GM19397 (cell line): ENCODE measurements at regions not wholly inside any gene's neighbourhood (a gene's known extent, or its start where the extent isn't known, plus 50 kb on each side); places are given as distances from the start of the nearest gene placed in this dataset.

Source experiments
- ATAC-seq: cut with Tn5 transposase; IDR thresholded peaks from one replicate; pipeline ENCODE4 v1.9.1; 2021; ENCODE audit warnings: mild to moderate bottlenecking, moderate library complexity; ENCODE audit not compliant: unreplicated experiment

- ATAC-seq, result no peak
These were observed 310.6 kb downstream of the TFEC start for GRCh38 chr7:115719963-115720362.

DNA sequence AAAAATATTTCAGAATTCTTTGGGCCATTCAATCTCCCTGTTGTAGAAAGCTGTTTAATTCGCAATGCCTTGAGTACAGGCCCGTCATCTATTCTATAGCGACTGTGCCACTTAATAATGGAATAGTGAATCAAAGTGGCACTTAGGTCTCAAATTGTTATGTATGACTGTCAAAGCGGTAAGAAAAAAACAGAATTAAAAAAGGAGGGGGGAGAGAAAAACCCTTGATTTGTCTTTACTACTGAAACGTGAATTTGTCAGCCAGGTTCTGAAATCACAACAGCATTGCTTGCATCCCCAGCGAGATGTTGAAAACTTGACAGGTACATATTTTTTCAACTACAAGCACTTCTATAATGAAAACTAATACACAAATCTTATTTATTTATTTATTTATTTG lies 320.9 kb downstream of the TFEC start:
- no peak for ATAC-seq

DNA sequence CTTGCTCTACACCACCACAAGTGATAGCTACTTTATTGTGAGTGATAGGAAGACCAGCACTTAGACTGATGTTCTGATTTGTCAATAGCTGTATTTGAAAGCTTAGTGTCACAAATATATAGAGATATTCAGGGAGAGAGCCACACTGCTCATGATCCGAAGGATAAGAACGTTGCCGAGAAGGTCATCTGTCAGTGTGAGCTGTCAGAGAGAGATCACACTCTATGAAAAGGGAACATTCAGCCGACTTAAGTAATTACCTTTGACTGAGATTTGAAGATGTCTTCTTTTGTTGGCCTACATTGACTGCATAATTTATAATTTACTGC lies 322.6 kb downstream of the TFEC start:
- no peak for ATAC-seq

DNA sequence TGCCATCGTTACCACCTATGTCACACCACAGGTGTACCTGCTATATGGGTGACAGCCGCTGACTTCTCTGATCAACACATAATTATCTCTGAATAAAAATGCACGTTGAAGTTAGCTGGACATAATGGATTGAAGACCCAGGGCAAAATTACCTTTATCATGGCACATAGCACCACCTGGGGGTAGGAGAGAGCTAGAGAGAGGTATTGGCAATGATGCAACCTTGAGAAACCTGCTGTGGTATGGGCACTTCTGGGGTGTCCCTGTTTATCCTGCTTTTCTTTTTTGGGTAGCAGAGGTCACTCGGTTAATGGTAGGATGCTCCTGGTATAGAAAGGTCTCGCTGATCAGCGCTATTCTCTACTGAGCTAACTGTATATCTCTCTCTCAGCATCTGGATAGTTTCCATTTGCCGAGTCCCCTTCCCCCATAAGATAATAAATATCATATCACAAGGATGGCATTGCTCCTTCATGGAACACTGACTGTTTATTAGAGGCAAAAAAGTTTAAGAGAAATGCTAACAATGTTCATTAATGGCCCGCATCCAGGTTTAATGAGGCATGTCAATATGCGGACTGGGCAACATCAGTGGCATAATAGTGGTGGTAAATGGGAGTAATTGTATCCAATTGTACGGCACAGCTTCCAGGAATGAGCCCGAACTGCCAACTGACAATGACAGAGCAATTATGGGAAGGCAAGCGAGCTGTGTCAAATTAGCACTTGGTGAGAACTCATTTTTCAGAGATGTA lies 323.1 kb downstream of the TFEC start:
- ATAC-seq, result no peak

DNA sequence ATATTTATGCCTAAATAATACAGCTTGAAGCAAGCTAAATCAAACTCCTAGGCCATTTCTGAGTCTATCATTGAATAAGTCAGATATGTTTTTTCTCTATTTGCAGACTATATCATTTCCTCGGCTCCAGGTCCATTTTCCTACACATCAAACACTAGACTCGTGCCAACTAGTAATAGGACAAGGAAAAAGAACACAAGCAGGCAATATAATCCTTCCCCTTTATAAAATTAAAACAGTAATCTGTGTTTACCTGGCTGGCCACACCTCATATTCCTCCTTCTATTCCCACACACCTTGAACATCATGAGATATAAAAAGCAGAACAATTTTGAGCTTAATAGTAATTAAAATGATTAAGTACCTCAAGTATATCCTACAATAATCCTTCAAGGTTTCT lies 325.7 kb downstream of the TFEC start:
- ATAC-seq, result no peak

DNA sequence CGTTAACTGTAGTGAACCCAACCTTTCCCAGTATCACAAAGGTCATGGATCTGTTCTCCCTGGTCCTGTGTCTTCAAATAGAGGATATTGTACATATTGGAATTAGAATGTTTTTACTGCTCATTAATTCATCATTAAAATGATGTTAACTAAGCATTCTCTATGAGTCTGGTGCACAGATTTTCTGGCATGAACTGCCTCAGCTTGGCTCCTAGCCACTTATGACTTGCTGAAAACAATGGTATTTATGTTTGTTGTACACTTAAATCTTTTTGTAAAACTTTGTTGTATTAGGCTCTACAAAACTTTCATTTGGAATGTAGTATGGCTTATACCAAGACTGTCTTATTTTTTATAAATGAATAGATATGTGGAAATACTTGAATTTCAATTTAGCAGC lies 329.4 kb downstream of the TFEC start:
- no peak for ATAC-seq

- ATAC-seq, result no peak
These were observed 336.1 kb downstream of the TFEC start for GRCh38 chr7:115694424-115694823.

DNA sequence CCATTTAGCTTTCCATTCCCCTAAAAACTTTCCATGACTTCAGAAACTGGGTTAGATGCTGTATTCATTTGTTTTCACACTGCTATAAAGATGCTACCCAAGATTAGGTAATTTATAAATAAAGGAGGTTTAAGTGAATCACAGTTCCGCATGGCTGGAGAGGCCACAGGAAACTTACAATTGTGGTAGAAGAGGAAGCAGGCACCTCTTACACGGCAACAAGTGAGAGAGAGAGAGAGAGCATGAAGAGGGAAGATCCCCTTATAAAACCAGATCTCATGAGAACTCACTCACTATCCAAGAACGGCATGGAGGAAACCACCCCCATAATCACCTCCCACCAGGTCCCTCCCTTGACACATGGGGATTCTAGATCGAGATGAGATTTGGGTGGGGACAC lies 336.8 kb downstream of the TFEC start:
- ATAC-seq, result peak; percentile 56

GRCh38 chr7:115689941-115690340 lies 340.6 kb downstream of the TFEC start:
- ATAC-seq, result no peak

DNA sequence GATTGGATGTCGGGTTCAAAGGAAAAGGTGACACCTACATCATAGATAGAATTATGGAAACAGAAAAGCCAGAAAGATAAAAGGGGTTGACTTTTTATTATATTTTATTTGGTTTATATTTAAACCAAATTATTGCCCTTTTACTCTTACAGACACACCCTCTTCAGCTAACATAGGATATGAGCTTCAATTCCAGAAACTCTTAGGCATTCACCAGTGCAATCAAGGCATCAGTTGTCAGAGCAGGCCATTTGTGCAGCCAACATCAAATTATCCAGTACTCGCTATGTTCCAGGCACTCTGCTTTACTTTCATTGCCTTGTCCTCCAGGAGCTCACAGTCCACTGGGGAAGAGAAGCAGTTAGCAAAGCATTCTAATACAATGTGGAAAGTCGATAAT lies 347.5 kb downstream of the TFEC start:
- ATAC-seq, result no peak

- ATAC-seq, result no peak
These were observed 348.1 kb downstream of the TFEC start for GRCh38 chr7:115682507-115682906.

GRCh38 chr7:115680921-115681320 lies 349.6 kb downstream of the TFEC start:
- ATAC-seq, result no peak

- peak; percentile 55 for ATAC-seq
These were observed 350.6 kb downstream of the TFEC start for GRCh38 chr7:115679976-115680375.

GRCh38 chr7:115679423-115679822 lies 351.1 kb downstream of the TFEC start:
- ATAC-seq, result no peak

DNA sequence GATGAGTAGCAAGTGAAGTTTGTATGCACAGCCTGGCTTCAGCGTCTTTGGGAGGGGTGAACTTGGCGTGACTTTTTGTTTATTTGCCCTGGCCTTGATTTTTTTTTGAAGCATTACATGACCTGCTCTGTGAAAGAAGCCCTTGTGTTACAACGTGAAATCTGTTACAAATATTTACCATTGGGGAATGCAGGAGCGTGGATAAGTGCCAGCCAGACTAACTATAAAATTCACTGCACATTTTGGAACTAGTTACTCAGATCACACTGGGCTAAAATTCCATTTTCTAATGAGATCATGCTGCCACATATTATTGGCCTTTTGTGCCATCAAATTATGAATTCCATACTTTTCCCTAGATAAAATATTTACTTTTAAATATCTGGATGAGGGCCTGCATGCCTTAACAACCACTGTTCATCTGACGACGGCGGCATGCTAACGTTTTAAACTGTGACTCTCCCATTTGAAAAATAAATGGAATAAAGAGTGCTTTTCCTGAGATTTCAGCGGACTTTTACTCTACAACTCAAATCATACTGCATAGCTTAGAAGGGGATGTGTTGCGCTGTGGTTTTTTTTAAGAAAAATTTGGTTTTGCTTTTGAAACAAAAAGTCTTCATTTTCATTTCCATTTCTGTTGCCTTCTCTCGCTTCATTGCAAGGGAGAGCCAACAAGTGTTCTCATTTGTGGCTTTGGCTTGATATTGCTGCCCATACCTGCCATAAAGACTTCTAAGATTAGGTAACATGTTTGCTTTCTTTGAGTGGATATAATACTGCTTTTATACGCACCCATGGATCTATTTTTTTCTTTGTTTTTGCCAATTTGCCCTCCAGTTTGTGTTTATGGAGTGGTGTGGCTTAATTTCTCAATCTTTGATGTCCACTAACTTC lies 352.2 kb downstream of the TFEC start:
- no peak for ATAC-seq

GRCh38 chr7:115676707-115677106 lies 353.9 kb downstream of the TFEC start:
- ATAC-seq, result no peak

DNA sequence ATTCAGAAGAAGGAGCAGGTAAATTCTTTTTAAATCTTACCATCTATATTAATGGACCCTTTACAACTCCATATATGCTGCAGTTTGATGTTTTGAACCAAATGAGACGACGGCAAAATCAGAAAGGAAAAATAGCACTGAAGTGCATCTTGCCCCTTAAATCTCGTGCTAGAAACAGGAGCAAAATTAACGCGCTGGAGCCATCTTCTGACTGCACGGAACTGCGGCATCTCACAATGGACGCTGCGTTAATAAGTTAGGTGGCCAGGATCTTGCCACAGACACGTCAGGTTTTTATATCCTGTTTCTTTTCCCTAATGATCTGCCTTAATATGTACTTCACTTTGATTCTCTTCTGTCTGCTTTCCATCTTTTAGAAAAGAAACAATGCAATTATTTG lies 354.5 kb downstream of the TFEC start:
- ATAC-seq, result no peak

DNA sequence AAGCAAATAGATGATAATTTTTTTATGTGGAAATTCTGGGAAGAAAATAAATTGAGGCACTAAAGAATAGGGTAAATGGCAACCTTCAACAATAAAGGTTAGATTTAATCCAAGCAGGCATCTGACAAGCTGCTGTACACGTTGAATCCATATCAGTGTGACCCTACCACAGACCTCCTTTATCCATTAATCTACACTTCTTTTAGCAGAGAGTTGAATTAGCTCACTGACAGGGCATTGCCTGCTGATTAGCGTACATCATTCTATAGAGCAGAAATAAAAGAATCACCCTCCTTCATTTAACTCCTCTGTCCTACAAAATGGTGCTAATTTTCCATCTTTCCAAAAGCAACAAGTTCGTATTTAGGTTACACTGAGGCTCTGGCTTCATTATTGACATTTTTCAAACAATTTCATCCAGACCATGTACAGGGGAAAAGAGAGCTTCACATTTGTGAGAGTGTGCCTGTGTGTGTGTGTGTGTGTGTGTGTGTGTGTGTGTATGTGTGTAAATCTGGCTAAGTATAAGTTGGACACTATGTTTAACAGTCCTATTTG lies 356.0 kb downstream of the TFEC start:
- ATAC-seq, result no peak

GRCh38 chr7:115672024-115672423 lies 358.5 kb downstream of the TFEC start:
- no peak for ATAC-seq

- ATAC-seq, result no peak
These were observed 367.9 kb downstream of the TFEC start for GRCh38 chr7:115662676-115663075.

DNA sequence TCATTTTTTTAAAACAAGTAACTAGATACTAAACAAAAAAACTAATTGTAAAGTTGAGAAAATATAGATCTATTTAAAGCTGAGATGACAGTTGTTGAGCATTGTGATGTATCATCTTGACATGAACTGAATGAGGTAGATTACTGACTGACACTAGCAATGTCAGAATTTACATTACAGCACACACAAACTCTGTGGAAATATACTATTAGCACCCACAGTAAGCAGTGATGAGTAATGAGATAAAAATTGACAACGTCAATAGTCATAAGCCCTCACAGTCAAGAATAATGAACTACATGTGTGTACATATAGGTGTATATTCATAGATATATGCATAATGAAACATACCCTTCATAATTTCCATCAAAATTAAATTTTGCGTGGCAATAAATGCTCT lies 368.4 kb downstream of the TFEC start:
- ATAC-seq, result no peak

- no peak for ATAC-seq
These were observed 372.3 kb downstream of the TFEC start for GRCh38 chr7:115658223-115658622.
